Suprapubic skin (tissue), 4 donors: ENCODE measurements at regions not wholly inside any gene's neighbourhood (a gene's known extent, or its start where the extent isn't known, plus 50 kb on each side); places are given as distances from the start of the nearest gene placed in this dataset.
A peak's percentile ranks its signal among the peaks of the same experiment; 100 is the strongest.

Experiments used
- DNase-seq, 2 donors: peaks; one replicate each; pipeline ENCODE4 v3.0.0-alpha.2; 2019; ENCODE audit warnings: low spot score in 2 of 2
- H3K27ac ChIP-seq: fragments of 200-600 bp; sonication (generic); one replicate; pipeline ENCODE4 v1.5.1; 2019
- H3K27me3 ChIP-seq: fragments of 200-600 bp; sonication (generic); one replicate; pipeline ENCODE4 v1.5.1; 2019
- H3K36me3 ChIP-seq: fragments of 200-600 bp; sonication (generic); one replicate; pipeline ENCODE4 v1.5.1; 2019
- H3K4me1 ChIP-seq: fragments of 200-600 bp; sonication (generic); one replicate; pipeline ENCODE4 v1.5.1; 2019
- H3K4me3 ChIP-seq: fragments of 200-600 bp; sonication (generic); one replicate; pipeline ENCODE4 v1.5.1; 2019; ENCODE audit warnings: mild to moderate bottlenecking
- H3K9me3 ChIP-seq: fragments of 200-600 bp; sonication (generic); one replicate; pipeline ENCODE4 v1.5.1; 2019
- EP300 ChIP-seq: sonication (generic); formaldehyde crosslinking; IDR thresholded peaks from one replicate; pipeline ENCODE4 v1.6.1; 2017; ENCODE audit warnings: antibody characterized with exemption
- POLR2A ChIP-seq, 2 donors: fragments of 450-650 bp; IDR thresholded peaks; one replicate each; pipeline ENCODE4 v1.6.1; 2017; ENCODE audit warnings: antibody characterized with exemption in 2 of 2, mild to moderate bottlenecking in 2 of 2, moderate library complexity in 2 of 2
- POLR2AphosphoS5 ChIP-seq, 3 donors: sonication (generic); formaldehyde crosslinking; IDR thresholded peaks; one replicate each; pipeline ENCODE4 v1.6.1; 2017; ENCODE audit warnings: antibody characterized with exemption in 3 of 3
- WGBS: methylation state at CpG from one replicate; pipeline ENCODE4 v1.1.5; 2018; 5-methylcytosine and 5-hydroxymethylcytosine counted together
- TF ChIP-seq, protein P1 (sequence below), 2 donors: fragments of 200-600 bp in 1 of 2; fragments of 450-650 bp in 1 of 2; sonication (generic) in 1 of 2; IDR thresholded peaks; one replicate each; pipeline ENCODE4 v1.5.1; 2016 to 2019; ENCODE audit warnings: antibody characterized with exemption in 2 of 2, mild to moderate bottlenecking in 1 of 2, moderate library complexity in 1 of 2

DNA sequence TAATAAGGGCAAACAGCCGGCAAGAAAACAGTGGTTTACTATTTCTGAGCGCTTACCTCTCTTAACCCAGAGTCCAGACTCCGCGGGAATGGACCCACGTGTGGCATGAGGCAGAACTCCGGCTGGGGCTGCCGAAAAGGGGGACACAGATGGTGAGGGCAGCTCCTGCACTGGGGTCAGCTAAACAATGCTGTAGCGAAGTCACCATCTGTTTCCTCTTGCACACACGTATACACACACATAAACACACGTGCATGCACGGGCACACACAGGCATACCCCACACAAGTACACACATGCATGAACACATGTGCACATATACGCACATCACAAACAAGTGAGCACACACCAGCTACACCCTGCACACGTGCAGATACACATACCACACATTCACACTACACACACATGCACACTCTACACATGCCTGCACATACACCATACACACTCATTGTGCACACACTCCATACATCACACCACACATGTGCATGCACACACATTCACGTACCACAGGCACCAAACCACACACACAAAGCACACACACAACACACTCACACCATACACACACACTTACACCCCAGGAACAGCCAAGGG lies 105.9 kb upstream of the ID2 start:
- WGBS = 72% methylated on average over 14 of the region's 14 CpGs
- peaks cover 25% of the 10 kb centered on the region for H3K4me1 ChIP-seq
- H3K27ac ChIP-seq = no peak overlapping the region
- H3K36me3 ChIP-seq = no peaks in the 10 kb centered on the region
- H3K27me3 ChIP-seq = no peaks in the 10 kb centered on the region
- TF ChIP-seq POLR2AphosphoS5 (IDR thresholded peaks at IDR 0.05) (no peak), EP300 (no peak), POLR2A (IDR thresholded peaks at IDR 0.05) (no peak)
- TF ChIP-seq, protein P1, sequence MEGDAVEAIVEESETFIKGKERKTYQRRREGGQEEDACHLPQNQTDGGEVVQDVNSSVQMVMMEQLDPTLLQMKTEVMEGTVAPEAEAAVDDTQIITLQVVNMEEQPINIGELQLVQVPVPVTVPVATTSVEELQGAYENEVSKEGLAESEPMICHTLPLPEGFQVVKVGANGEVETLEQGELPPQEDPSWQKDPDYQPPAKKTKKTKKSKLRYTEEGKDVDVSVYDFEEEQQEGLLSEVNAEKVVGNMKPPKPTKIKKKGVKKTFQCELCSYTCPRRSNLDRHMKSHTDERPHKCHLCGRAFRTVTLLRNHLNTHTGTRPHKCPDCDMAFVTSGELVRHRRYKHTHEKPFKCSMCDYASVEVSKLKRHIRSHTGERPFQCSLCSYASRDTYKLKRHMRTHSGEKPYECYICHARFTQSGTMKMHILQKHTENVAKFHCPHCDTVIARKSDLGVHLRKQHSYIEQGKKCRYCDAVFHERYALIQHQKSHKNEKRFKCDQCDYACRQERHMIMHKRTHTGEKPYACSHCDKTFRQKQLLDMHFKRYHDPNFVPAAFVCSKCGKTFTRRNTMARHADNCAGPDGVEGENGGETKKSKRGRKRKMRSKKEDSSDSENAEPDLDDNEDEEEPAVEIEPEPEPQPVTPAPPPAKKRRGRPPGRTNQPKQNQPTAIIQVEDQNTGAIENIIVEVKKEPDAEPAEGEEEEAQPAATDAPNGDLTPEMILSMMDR (IDR thresholded peaks at IDR 0.05) = no peak
- H3K9me3 ChIP-seq = no peaks in the 10 kb centered on the region
- peak; percentile 55 to 58 for DNase-seq
- H3K4me3 ChIP-seq = no peak overlapping the region

GRCh38 chr2:8576525-8577167 lies 105.2 kb upstream of the ID2 start:
- 65% methylated on average over 12 of the region's 12 CpGs for WGBS
- H3K27me3 ChIP-seq = no peaks in the 10 kb centered on the region
- no peaks in the 10 kb centered on the region for H3K9me3 ChIP-seq
- TF ChIP-seq POLR2AphosphoS5 (IDR thresholded peaks at IDR 0.05) (no peak), POLR2A (IDR thresholded peaks at IDR 0.05) (no peak), EP300 (no peak)
- TF ChIP-seq, protein P1 (IDR thresholded peaks at IDR 0.05) = no peak
- peaks cover 25% of the 10 kb centered on the region for H3K4me1 ChIP-seq
- peak in 1 of 2 donors; percentile 71 for DNase-seq
- H3K36me3 ChIP-seq = no peaks in the 10 kb centered on the region
- no peak overlapping the region for H3K27ac ChIP-seq
- H3K4me3 ChIP-seq = no peak overlapping the region

GRCh38 chr2:8577573-8577972 lies 104.3 kb upstream of the ID2 start:
- Histone ChIP-seq H3K36me3 (no peaks in the 10 kb centered on the region), H3K4me3 (no peak overlapping the region), H3K4me1 (peaks cover 25% of the 10 kb centered on the region), H3K27ac (no peak overlapping the region), H3K9me3 (no peaks in the 10 kb centered on the region), H3K27me3 (no peaks in the 10 kb centered on the region)
- DNase-seq = peak in 1 of 2 donors; percentile 69
- TF ChIP-seq POLR2A (IDR thresholded peaks at IDR 0.05) (no peak), EP300 (no peak), POLR2AphosphoS5 (IDR thresholded peaks at IDR 0.05) (no peak)
- TF ChIP-seq, protein P1 (IDR thresholded peaks at IDR 0.05) = no peak
- WGBS = 91% methylated on average over 8 of the region's 8 CpGs

DNA sequence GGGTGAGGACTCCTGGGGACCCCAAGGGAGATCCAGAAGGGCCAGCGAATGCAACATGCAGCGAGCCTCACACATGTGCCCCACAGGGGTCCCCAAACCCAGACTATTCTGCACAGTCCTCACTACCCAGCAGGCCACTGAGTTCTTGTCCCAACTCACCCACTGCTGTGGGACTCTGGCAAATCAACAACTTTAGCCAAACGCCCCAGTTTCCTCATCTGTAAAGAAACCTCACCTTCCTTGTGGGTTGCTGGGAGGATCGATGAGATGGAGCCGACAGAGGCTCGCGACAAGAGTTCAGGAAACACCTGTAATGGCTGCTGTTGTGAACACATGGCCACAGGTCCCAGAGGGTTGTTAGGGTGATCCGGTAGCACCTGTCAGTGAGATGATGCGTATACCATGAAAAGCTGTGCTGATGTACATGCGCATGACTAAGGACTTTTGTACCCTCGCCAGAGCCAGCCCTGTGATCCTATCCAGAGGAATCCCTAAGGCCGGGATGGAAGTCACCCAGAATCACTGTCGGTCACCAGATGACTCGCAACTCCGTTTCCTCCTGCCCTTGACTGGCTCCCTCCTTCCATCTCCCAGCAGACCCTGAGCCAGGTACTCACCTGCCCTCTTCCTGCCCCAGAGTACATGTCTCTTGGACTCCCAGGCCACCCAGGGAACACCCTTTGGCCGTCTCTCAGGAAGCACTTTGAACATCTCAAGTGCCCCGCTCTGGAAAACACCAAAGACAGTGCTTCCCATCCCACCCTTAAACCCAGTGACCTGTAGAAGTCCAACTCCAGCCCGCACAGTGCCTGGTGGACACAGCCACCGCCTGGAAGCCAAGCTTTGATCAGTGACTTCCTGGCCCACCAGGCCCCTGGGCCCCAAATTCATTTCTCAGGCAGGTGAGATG lies 103.3 kb upstream of the ID2 start:
- Histone ChIP-seq H3K4me3 (no peak overlapping the region), H3K36me3 (no peaks in the 10 kb centered on the region), H3K27ac (no peak overlapping the region), H3K9me3 (no peaks in the 10 kb centered on the region), H3K4me1 (peaks cover 31% of the 10 kb centered on the region), H3K27me3 (no peaks in the 10 kb centered on the region)
- no peak for TF ChIP-seq POLR2A (IDR thresholded peaks at IDR 0.05)
- TF ChIP-seq, protein P1 (IDR thresholded peaks at IDR 0.05) = no peak
- no peak for TF ChIP-seq POLR2AphosphoS5 (IDR thresholded peaks at IDR 0.05)
- TF ChIP-seq EP300 = no peak
- DNase-seq = peak in 1 of 2 donors; percentile 53
- 89% methylated on average over 17 of the region's 19 CpGs for WGBS
